ENCODE measurements at regions not wholly inside any gene's neighbourhood (a gene's known extent, or its start where the extent isn't known, plus 50 kb on each side); places are given as distances from the start of the nearest gene placed in this dataset.

- no peak for TF ChIP-seq POLR2A (IDR thresholded peaks at IDR 0.05)
- TF ChIP-seq CTCF (IDR thresholded peaks at IDR 0.05): no peak
These were observed 105.0 kb downstream of the MC4R start for GRCh38 chr18:60267391-60268058.

Measured in testis (tissue), 2 donors.